GM21390 (cell line): ENCODE measurements at regions not wholly inside any gene's neighbourhood (a gene's known extent, or its start where the extent isn't known, plus 50 kb on each side); places are given as distances from the start of the nearest gene placed in this dataset.
A peak's percentile ranks its signal among the peaks of the same experiment; 100 is the strongest.
"Not testable (repeated sequence)": the region's sequence is repeated elsewhere in the genome, so short reads cannot be mapped to it uniquely, and the experiment has no call there.

Experiments
- ATAC-seq: cut with Tn5 transposase; IDR thresholded peaks from one replicate; pipeline ENCODE4 v1.9.1; 2021; ENCODE audit not compliant: unreplicated experiment

GRCh38 chr5:2094616-2094995, 211.9 kb upstream of the IRX4 start:
- ATAC-seq: no peak

GRCh38 chr5:2093859-2094615, 211.3 kb upstream of the IRX4 start:
- no peak for ATAC-seq

DNA sequence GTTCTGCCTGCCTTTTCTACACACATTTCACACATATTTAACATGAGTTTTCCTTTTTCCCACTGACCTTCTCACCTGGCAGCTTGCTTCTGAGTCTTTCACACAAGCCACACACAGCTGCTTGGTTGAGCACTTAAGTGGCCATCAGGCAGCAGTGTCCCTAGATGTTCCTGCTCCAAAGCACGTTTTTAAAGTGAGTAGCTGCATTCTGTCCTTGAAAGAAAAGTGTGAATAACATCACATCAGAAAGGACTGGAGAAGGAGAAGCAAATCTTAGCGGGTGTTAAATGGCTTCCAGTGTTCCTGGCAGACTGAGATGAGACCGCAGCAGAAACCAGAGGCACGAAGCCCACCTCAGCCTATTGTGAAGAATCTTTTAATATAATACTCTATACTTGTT, 209.2 kb upstream of the IRX4 start:
- ATAC-seq: no peak

GRCh38 chr5:2087980-2088379, 205.3 kb upstream of the IRX4 start:
- no peak for ATAC-seq

DNA sequence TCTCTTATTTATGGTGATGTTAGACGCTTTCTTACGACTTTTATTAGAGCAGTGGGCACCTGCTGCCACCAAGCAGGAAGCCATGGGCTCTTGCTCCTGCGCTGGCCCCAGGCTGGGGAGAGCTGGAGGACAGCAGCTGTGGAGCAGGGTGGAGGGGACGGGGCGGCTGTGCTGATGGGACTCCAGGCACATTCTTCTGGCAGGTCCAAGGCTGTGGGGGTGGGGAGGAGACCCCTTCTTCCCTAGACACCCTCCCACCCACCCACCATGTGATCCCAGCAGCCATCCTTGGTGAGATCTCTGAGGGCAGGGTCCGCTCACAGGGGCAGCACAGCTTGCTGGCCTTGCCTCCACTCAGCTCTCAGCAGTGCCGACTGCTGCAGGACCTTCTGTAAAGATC, 192.6 kb upstream of the IRX4 start:
- ATAC-seq: no peak

DNA sequence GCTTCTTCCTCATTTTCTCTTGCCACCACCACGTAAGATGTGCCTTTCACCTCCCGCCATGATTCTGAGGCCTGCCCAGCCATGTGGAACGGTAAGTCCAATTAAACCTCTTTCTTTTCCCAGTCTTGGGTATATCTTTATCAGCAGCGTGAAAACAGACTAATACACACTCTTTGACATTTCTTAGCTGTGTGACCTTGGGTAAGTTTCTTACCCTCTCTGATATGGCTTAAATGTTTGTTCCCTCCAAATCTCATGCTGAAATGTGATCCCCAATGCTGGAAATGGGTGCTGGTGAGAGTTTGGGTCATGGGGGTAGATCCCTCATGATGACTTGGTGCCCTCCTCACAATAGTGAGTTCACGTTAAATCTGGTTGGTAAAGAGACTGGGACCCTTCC, 188.8 kb upstream of the IRX4 start:
- no peak for ATAC-seq

DNA sequence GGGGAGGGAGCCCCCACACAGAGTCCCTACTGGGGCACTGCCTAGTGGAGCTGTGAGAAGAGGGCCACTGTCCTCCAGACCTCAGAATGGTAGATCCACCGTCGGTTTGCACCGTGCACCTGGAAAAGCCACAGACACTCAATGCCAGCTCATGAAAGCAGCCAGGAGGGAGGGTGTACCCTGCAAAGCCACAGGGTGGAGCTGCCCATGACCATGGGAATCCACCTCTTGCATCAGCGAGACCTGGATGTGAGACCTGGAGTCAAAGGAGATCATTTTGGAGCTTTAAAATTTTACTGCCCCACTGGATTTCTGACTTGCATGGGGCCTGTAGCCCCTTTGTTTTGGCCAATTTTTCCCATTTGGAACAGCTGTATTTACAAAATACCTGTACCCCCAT, 188.1 kb upstream of the IRX4 start:
- ATAC-seq: not testable (repeated sequence)

DNA sequence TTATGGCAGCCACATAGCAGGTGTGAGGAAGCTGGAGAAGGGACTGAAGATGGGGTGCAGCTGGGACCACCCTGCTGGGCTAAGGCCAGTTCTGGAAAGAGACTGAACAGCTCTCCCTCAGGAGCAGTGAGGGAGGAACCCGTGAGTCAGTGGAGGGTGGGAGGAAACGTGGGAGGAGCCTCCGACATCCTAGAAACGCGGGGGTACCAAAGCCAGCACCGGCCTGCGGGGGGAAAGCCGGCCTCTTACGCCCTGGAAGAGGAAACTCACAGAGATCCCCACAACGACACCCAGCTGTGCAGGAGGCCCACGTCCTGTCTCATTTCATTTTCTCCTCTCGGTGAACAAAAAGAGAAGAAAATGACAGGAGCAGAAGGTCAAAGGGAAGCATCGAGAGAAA, 185.8 kb upstream of the IRX4 start:
- no peak for ATAC-seq

DNA sequence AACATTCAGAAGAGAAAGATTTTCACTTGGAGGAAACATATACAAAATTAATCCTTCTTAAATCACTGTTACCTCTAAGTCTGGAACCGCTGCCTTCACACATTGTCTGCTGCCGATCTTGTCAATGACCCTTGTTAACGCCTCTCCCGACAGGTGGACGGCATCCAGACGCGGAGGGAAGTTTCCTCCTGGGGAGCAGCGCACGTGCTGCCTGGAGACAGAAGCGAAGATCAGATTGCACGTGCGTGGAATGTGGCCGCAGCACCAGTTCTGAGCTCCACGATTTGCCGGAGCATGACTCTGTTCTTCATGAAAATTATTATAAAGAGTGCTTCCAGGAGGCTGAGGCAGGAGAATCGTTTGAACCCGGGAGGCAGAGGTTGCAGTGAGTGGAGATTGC, 183.6 kb upstream of the IRX4 start:
- ATAC-seq: no peak

DNA sequence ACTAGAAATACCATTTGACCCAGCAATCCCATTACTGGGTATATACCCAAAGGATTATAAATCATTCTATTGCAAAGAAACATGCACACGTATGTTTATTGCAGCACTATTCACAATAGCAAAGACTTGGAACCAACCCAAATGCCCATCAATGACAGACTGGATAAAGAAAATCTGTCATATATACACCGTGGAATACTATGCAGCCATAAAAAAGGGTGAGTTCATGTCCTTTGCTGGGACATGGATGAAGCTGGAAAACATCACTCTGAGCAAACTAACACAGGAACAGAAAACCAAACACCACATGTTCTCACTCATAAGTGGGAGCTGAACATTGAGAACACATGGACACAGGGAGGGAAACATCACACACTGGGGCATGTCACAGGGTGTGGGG, 180.7 kb upstream of the IRX4 start:
- not testable (repeated sequence) for ATAC-seq

- ATAC-seq: no peak
Measured at GRCh38 chr5:2052687-2053086, 170.0 kb upstream of the IRX4 start.

DNA sequence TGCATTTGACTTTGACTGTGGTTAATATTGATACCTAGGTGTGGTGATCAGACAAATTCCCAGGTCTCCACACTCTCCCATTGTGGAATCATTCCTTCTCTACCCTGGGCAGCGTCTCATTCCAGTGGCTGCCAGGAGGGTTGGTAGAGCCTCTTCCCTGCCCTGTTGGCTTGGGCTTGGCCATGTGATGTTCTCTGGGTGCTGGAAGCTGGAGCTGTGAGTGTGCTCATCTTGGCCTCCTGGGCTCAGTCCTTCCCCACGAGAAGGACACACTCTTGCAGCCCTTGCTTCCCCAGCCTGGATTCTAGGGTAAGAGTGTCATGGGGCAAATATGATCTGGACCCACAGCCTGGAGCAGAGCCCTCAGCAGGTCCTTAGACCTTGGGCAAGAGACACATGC, 167.2 kb upstream of the IRX4 start:
- no peak for ATAC-seq

DNA sequence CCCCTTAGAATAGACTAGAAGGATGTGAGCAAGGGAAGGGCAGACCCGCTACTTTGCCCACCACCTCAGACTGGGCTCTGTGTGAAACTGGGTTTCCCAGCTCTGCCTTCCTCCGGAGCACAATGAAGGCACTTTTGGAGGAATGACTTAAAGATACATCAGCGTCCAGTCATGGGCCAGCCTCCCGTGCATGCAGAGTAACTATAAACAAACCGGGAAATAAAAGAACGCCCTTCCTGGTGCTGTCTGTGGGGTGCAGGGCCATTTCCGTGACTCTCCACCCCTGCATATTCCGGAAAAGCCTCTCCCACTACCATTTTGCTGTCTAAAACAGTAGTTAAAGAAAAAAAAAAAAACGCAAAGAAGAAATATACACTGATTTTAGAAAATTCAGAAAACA, 165.9 kb upstream of the IRX4 start:
- no peak for ATAC-seq

- ATAC-seq: no peak
Measured at GRCh38 chr5:2047341-2047927, 164.7 kb upstream of the IRX4 start.

GRCh38 chr5:2044041-2044440, 161.3 kb upstream of the IRX4 start:
- no peak for ATAC-seq

DNA sequence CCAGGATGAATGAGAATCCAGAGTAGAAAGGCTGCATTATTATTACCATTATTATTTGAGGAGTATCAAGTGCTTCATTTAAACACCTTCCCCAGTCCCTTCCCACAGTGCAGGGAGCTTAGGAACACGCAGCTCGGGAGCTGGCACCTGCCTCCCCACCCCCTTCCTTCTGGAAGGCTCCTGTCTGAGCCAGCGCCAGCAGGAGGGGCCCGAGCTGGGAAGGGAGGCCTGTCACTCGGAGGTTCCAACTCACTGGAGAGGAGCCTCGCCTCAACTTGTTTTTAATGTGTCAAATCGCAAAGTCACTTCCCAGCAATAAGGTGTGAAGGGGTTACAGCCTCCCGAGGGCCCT, 156.4 kb upstream of the IRX4 start:
- no peak for ATAC-seq

GRCh38 chr5:2038321-2039179, 155.8 kb upstream of the IRX4 start:
- ATAC-seq: peak; percentile 98

DNA sequence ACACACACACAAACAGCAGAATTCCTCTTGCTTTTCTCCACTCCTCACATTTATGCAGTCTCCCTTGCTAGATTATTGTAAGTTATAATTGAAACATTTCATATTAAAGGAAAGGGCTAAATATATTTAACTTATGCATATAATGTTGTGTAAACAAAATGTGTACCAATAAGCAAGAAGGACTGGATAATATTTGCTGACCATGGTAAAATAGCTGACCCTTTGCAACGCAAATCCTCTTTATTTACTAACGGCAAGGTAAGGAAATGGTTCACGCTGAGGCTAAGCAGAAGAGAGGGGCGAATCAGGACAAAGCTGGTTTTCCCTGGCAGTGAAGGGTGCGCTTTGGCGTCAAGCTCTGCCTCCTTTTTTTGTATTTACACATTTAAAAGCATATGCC, 154.2 kb upstream of the IRX4 start:
- no peak for ATAC-seq

- no peak for ATAC-seq
Measured at GRCh38 chr5:2032432-2032831, 149.7 kb upstream of the IRX4 start.

- no peak for ATAC-seq
Measured at GRCh38 chr5:2031581-2031980, 148.9 kb upstream of the IRX4 start.

DNA sequence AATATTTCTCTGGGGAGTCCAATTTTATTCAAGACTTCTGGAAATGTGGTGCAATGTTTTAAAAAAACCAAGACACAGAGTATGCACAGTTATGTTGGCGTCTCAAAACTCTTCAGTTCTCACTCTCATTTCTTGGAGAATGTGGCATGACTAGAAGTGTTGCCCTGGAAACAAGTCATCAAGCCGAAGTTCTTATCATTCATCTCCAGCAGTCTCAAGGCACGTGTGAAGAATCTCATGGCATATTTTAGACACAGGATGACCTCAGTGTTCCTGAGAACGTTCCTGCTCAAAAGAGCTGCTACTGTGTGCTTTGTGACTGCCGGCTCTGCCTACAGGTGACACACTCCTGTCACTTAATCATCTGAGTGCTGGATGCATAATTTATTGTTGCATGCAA, 147.4 kb upstream of the IRX4 start:
- no peak for ATAC-seq

- no peak for ATAC-seq
Measured at GRCh38 chr5:2029206-2029605, 146.5 kb upstream of the IRX4 start.
